Panc1 (cell line): ENCODE measurements at regions not wholly inside any gene's neighbourhood (a gene's known extent, or its start where the extent isn't known, plus 50 kb on each side); places are given as distances from the start of the nearest gene placed in this dataset.

Experiments
- ATAC-seq: fragments of 200-7000 bp; cut with Tn5 transposase; 2 replicates; pipeline ENCODE4 v1.9.1; 2020; ENCODE audit warnings: mild to moderate bottlenecking, moderate library complexity
- BruUV-seq: library from RNA; stranded (reverse); fragments of 400-500 nt; replicated peaks from 2 replicates; lab custom pipeline; 2021; lab: Mats Ljungman, UMichigan
- CTCF ChIA-PET: fragments of 300-600 bp; sonication (Branson Sonifier 250); formaldehyde crosslinking; loops from one replicate; lab custom pipeline; 2022; ENCODE audit warnings: antibody characterized with exemption; lab: Charles Lee
- POLR2A ChIA-PET: fragments of 300-600 bp; sonication (Branson Sonifier 250); formaldehyde crosslinking; loops from one replicate; lab custom pipeline; 2022; ENCODE audit warnings: antibody characterized with exemption; lab: Charles Lee
- DNase-seq: peaks from one replicate; pipeline ENCODE4 v3.0.0-alpha.2; 2010; ENCODE audit warnings: low read depth, low spot score
- H3K27ac ChIP-seq: 2 replicates; pipeline ENCODE4 v1.5.1; 2011; ENCODE audit warnings: mild to moderate bottlenecking, low read length, inconsistent platforms
- H3K27me3 ChIP-seq: fragments of 200-500 bp; sonication (Bioruptor generic); 2 replicates; pipeline ENCODE4 v1.6.0; 2014; ENCODE audit warnings: low read length, inconsistent platforms; ENCODE audit not compliant: control insufficient read depth, insufficient read depth
- H3K36me3 ChIP-seq: fragments of 200-500 bp; sonication (Bioruptor generic); 2 replicates; pipeline ENCODE4 v1.5.1; 2014; ENCODE audit warnings: inconsistent platforms, mild to moderate bottlenecking, low read length, moderate library complexity; ENCODE audit not compliant: control insufficient read depth, insufficient read depth
- H3K4me1 ChIP-seq: 2 replicates; pipeline ENCODE4 v1.5.1; 2011; ENCODE audit warnings: inconsistent platforms, mild to moderate bottlenecking, low read length, moderate library complexity; ENCODE audit not compliant: control insufficient read depth, insufficient read depth
- H3K4me3 ChIP-seq, 2 experiments: 2 replicates each; pipeline ENCODE4 v1.5.1; 2011 to 2012; ENCODE audit warnings: low read depth in 2 of 2, low read length in 2 of 2, mild to moderate bottlenecking in 2 of 2, inconsistent platforms in 1 of 2, moderate library complexity in 1 of 2
- H3K9me3 ChIP-seq: fragments of 200-500 bp; sonication (Bioruptor generic); 2 replicates; pipeline ENCODE4 v1.5.1; 2014; ENCODE audit warnings: low read depth, mild to moderate bottlenecking, inconsistent platforms, low read length, moderate library complexity; ENCODE audit not compliant: control insufficient read depth, insufficient read depth
- CTCF ChIP-seq: fragments of 450-650 bp; IDR thresholded peaks from 2 replicates; pipeline ENCODE4 v1.5.1; 2017; ENCODE audit warnings: mild to moderate bottlenecking
- POLR2AphosphoS5 ChIP-seq: IDR thresholded peaks from 2 replicates; pipeline ENCODE4 v1.6.1; 2012; ENCODE audit warnings: mild to moderate bottlenecking, low read depth, low read length, moderate library complexity
- SIN3A ChIP-seq: IDR thresholded peaks from 2 replicates; pipeline ENCODE4 v1.6.1; 2012; ENCODE audit warnings: low read depth, mild to moderate bottlenecking, low read length, moderate library complexity, borderline replicate concordance; ENCODE audit not compliant: insufficient read depth
- TCF7L2 ChIP-seq: IDR thresholded peaks from 2 replicates; pipeline ENCODE4 v1.6.1; 2011; ENCODE audit warnings: mild to moderate bottlenecking, low read depth, low read length, inconsistent platforms
- in situ Hi-C: cut with HindIII; loops from 2 replicates; pipeline ENCODE4 v1.10.0; 2016; ENCODE audit warnings: low sequenced_read_pairs, low pct_unique_long_range_greater_than_20kb
- intact Hi-C: fragments of 100-400 bp; cut with micrococcal nuclease; formaldehyde crosslinking; loops from one replicate; pipeline ENCODE4 v1.10.0; 2022; ENCODE audit not compliant: unreplicated experiment
- TF ChIP-seq, protein P1 (sequence below), 2 experiments: IDR thresholded peaks; 2 replicates each; pipeline ENCODE4 v1.6.1; 2011 to 2012; ENCODE audit warnings: low read depth in 2 of 2, control low read depth in 1 of 2, low read length in 1 of 2, mild to moderate bottlenecking in 1 of 2, moderate library complexity in 1 of 2; ENCODE audit not compliant: insufficient read depth in 1 of 2

DNA sequence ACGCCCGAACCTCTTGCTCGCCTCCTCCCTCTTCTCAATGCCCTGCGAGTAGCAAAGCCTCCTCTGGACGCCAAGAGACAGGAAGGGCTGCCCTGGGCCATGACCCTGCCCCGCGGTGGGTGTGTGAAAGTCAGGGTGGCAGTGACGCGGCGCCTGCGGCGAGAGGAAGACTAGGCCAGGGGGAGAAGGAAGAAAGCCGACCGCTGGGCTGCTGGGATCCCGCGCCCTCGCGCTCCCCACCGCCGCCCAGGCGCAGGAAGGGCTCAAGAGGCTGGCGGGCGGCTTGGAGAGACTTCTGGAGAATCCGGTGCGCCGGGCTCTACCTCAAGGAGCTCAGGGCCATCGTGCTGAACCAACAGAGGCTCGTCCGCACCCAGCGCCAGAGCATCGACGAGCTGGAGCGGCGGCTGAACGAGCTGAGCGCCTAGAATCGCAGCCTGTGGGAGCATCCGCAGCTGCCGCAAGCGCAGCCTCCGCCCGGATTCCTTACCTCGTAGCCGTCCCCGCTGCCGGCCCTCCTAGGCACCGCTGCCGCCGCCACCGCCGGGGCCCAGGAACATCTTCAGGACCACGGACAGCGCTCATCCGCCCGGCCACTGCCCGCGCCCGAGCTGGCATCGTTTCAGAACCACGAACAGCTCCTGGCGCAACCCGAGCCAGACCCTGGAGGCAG is 105.0 kb upstream of the PRB2 start:
- intact Hi-C loops (no loop called here), in situ Hi-C loops (no loop called here)

GRCh38 chr12:11500861-11501230 is 105.5 kb upstream of the PRB2 start:
- H3K36me3 ChIP-seq = no peaks in the 10 kb centered on the region
- POLR2A ChIA-PET = no interaction called here
- H3K4me3 ChIP-seq = no peak overlapping the region
- BruUV-seq = no TSS peak
- ATAC-seq (no peak), DNase-seq (no peak)
- no peak overlapping the region for H3K27ac ChIP-seq
- in situ Hi-C loops (no loop called here), intact Hi-C loops (no loop called here)
- H3K27me3 ChIP-seq = no peaks in the 10 kb centered on the region
- TF ChIP-seq SIN3A (no peak), CTCF (no peak), TCF7L2 (no peak), POLR2AphosphoS5 (no peak)
- TF ChIP-seq, protein P1, sequence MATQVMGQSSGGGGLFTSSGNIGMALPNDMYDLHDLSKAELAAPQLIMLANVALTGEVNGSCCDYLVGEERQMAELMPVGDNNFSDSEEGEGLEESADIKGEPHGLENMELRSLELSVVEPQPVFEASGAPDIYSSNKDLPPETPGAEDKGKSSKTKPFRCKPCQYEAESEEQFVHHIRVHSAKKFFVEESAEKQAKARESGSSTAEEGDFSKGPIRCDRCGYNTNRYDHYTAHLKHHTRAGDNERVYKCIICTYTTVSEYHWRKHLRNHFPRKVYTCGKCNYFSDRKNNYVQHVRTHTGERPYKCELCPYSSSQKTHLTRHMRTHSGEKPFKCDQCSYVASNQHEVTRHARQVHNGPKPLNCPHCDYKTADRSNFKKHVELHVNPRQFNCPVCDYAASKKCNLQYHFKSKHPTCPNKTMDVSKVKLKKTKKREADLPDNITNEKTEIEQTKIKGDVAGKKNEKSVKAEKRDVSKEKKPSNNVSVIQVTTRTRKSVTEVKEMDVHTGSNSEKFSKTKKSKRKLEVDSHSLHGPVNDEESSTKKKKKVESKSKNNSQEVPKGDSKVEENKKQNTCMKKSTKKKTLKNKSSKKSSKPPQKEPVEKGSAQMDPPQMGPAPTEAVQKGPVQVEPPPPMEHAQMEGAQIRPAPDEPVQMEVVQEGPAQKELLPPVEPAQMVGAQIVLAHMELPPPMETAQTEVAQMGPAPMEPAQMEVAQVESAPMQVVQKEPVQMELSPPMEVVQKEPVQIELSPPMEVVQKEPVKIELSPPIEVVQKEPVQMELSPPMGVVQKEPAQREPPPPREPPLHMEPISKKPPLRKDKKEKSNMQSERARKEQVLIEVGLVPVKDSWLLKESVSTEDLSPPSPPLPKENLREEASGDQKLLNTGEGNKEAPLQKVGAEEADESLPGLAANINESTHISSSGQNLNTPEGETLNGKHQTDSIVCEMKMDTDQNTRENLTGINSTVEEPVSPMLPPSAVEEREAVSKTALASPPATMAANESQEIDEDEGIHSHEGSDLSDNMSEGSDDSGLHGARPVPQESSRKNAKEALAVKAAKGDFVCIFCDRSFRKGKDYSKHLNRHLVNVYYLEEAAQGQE (IDR thresholded peaks at IDR 0.05; ENCODE audit: insufficient read depth in 1 of 2, low read depth in 2 of 2, low read length in 1 of 2) = no peak; a peak in 1 of 4 replicates
- CTCF ChIA-PET = no interaction called here
- H3K9me3 ChIP-seq = no peaks in the 10 kb centered on the region
- no peaks in the 10 kb centered on the region for H3K4me1 ChIP-seq

More for the DNA sequence above, 105.0 kb upstream of the PRB2 start:
- ATAC-seq (no peak), DNase-seq (no peak)
- POLR2A ChIA-PET = no interaction called here
- H3K4me1 ChIP-seq = no peaks in the 10 kb centered on the region
- H3K27me3 ChIP-seq = no peaks in the 10 kb centered on the region
- H3K36me3 ChIP-seq = no peaks in the 10 kb centered on the region
- H3K27ac ChIP-seq = no peak overlapping the region
- no peak for TF ChIP-seq SIN3A
- TF ChIP-seq, protein P1 (IDR thresholded peaks at IDR 0.05; ENCODE audit: insufficient read depth in 1 of 2, low read depth in 2 of 2, low read length in 1 of 2) = peak; percentile 89 to 94
- no peak for TF ChIP-seq CTCF
- H3K9me3 ChIP-seq = no peaks in the 10 kb centered on the region
- BruUV-seq = no TSS peak
- CTCF ChIA-PET = no interaction called here
- H3K4me3 ChIP-seq = no peak overlapping the region
